A549 (cell line): ENCODE measurements at regions not wholly inside any gene's neighbourhood (a gene's known extent, or its start where the extent isn't known, plus 50 kb on each side); places are given as distances from the start of the nearest gene placed in this dataset.

Experiments used
- CEBPB ChIP-seq, 2 experiments: fragments of >200 bp in 1 of 2; sonication (Bioruptor Twin) in 1 of 2; formaldehyde crosslinking in 1 of 2; IDR thresholded peaks; 2 replicates each; pipeline ENCODE4 v1.6.1; 2012 to 2016
- ELK1 ChIP-seq: fragments of 150-350 bp; IDR thresholded peaks from 2 replicates; pipeline ENCODE4 v1.6.1; 2014; ENCODE audit warnings: low read depth, mild to moderate bottlenecking, low read length
- EP300 ChIP-seq, 2 experiments: fragments of >200 bp; sonication (Bioruptor Twin); formaldehyde crosslinking; IDR thresholded peaks; 2 replicates in 1 of 2; 3 replicates in 1 of 2; pipeline ENCODE4 v1.6.1; 2016 to 2017
- POLR2A ChIP-seq: IDR thresholded peaks from 2 replicates; pipeline ENCODE4 v1.6.1; 2012; ENCODE audit warnings: mild to moderate bottlenecking, low read length
- RAD21 ChIP-seq, 2 experiments: fragments of >200 bp in 1 of 2; sonication (Bioruptor Twin) in 1 of 2; formaldehyde crosslinking in 1 of 2; IDR thresholded peaks in 1 of 2; conservative IDR thresholded peaks in 1 of 2; 2 replicates in 1 of 2; 3 replicates in 1 of 2; pipeline ENCODE4 v1.6.1; 2012 to 2018; ENCODE audit warnings: inconsistent platforms in 1 of 2
- USF2 ChIP-seq: fragments of 450-650 bp; IDR thresholded peaks from 2 replicates; pipeline ENCODE4 v1.6.1; 2014; ENCODE audit warnings: antibody characterized with exemption
- ZSCAN20 ChIP-seq: fragments of 250-450 bp; sonication (Bioruptor Pico); IDR thresholded peaks from 2 replicates; pipeline ENCODE4 v1.8.0; 2022; ENCODE audit warnings: mild to moderate bottlenecking, moderate library complexity
- TF ChIP-seq, protein P1 (sequence below): fragments of >200 bp; sonication (Bioruptor Twin); formaldehyde crosslinking; IDR thresholded peaks from 3 replicates; pipeline ENCODE4 v1.5.1; 2016

DNA sequence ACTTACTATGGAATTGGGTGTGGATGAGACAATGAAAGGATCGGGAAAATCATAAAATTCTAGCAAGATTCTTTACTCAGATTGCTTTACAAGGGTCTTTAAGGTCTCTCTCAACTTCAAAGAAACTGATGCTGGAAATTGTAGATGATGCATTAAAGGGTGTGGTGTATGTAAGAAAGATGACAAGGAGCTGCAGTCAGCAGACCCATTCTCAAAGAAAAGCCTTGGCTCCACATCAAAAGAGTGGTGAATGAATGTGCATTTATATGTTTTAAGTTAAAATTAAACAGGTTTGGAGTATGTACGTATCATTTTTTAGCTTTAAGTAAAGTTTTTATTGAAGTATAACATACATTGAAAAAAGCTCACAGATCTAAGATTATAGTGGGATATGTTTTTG lies 194.5 kb downstream of the C12orf75 start:
- TF ChIP-seq POLR2A (no peak), ELK1 (no peak), CEBPB (IDR thresholded peaks at IDR 0.05) (no peak), RAD21 (conservative IDR thresholded peaks at IDR 0.05 in 1 of 2, IDR thresholded peaks at IDR 0.05 in 1 of 2) (no peak), EP300 (IDR thresholded peaks at IDR 0.05) (no peak), ZSCAN20 (CRISPR knock-in tag) (no peak), USF2 (no peak)
- TF ChIP-seq, protein P1, sequence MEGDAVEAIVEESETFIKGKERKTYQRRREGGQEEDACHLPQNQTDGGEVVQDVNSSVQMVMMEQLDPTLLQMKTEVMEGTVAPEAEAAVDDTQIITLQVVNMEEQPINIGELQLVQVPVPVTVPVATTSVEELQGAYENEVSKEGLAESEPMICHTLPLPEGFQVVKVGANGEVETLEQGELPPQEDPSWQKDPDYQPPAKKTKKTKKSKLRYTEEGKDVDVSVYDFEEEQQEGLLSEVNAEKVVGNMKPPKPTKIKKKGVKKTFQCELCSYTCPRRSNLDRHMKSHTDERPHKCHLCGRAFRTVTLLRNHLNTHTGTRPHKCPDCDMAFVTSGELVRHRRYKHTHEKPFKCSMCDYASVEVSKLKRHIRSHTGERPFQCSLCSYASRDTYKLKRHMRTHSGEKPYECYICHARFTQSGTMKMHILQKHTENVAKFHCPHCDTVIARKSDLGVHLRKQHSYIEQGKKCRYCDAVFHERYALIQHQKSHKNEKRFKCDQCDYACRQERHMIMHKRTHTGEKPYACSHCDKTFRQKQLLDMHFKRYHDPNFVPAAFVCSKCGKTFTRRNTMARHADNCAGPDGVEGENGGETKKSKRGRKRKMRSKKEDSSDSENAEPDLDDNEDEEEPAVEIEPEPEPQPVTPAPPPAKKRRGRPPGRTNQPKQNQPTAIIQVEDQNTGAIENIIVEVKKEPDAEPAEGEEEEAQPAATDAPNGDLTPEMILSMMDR: no peak
